ENCODE measurements at regions not wholly inside any gene's neighbourhood (a gene's known extent, or its start where the extent isn't known, plus 50 kb on each side); places are given as distances from the start of the nearest gene placed in this dataset.
"Not testable (repeated sequence)": the region's sequence is repeated elsewhere in the genome, so short reads cannot be mapped to it uniquely, and the experiment has no call there.

- DNase-seq (no peak), ATAC-seq (no peak)
- no peak overlapping the region for H3K4me3 Mint-ChIP-seq
- no peaks in the 10 kb centered on the region for H3K9me3 Mint-ChIP-seq
- H3K27ac Mint-ChIP-seq = no peak overlapping the region
- no peaks in the 10 kb centered on the region for H3K36me3 Mint-ChIP-seq (ENCODE audit: low read depth)
- no peak for TF ChIP-seq CTCF (IDR thresholded peaks at IDR 0.05)
- POLR2A ChIA-PET = no interaction called here
- intact Hi-C loops (cut with micrococcal nuclease) = no loop called here
- no peaks in the 10 kb centered on the region for H3K27me3 Mint-ChIP-seq
- CTCF ChIA-PET = no interaction called here
- peaks cover 4% of the 10 kb centered on the region for H3K4me1 Mint-ChIP-seq (ENCODE audit: low read depth)
Measured at GRCh38 chr11:95414217-95414616, 183.2 kb upstream of the SESN3 start.

- POLR2A ChIA-PET = no interaction called here
- ATAC-seq = no peak
- H3K4me1 Mint-ChIP-seq (ENCODE audit: low read depth) = peaks cover 4% of the 10 kb centered on the region
- H3K27me3 Mint-ChIP-seq = no peaks in the 10 kb centered on the region
- TF ChIP-seq CTCF (IDR thresholded peaks at IDR 0.05) = no peak
- no peak overlapping the region for H3K27ac Mint-ChIP-seq
- H3K4me3 Mint-ChIP-seq = no peak overlapping the region
- CTCF ChIA-PET = no interaction called here
- intact Hi-C loops (cut with micrococcal nuclease) = no loop called here
- DNase-seq = no peak
- no peaks in the 10 kb centered on the region for H3K9me3 Mint-ChIP-seq
- no peaks in the 10 kb centered on the region for H3K36me3 Mint-ChIP-seq (ENCODE audit: low read depth)
Measured at GRCh38 chr11:95413761-95414160, 182.8 kb upstream of the SESN3 start.

- H3K4me1 Mint-ChIP-seq (ENCODE audit: low read depth) = peaks cover 4% of the 10 kb centered on the region
- ATAC-seq = no peak
- DNase-seq = no peak
- CTCF ChIA-PET = interaction anchor here (0.8 kb wide), 1 partner anchor 292 kb away, joined by 4 read pairs; no protein-coding TSS in a partner anchor
- H3K4me3 Mint-ChIP-seq = no peak overlapping the region
- POLR2A ChIA-PET = no interaction called here
- intact Hi-C loops (cut with micrococcal nuclease) = no loop called here
- H3K27me3 Mint-ChIP-seq = no peaks in the 10 kb centered on the region
- no peaks in the 10 kb centered on the region for H3K9me3 Mint-ChIP-seq
- H3K27ac Mint-ChIP-seq = no peak overlapping the region
- no peak for TF ChIP-seq CTCF (IDR thresholded peaks at IDR 0.05)
- no peaks in the 10 kb centered on the region for H3K36me3 Mint-ChIP-seq (ENCODE audit: low read depth)
Measured at GRCh38 chr11:95413021-95413420, 182.0 kb upstream of the SESN3 start.

GRCh38 chr11:95412074-95412473, 181.1 kb upstream of the SESN3 start:
- intact Hi-C loops (cut with micrococcal nuclease) = no loop called here

GRCh38 chr11:95410707-95411106, 179.7 kb upstream of the SESN3 start:
- intact Hi-C loops (cut with micrococcal nuclease); POLR2A ChIA-PET; H3K9me3 Mint-ChIP-seq; H3K4me3 Mint-ChIP-seq; CTCF ChIA-PET; H3K36me3 Mint-ChIP-seq (ENCODE audit: low read depth); H3K27ac Mint-ChIP-seq; DNase-seq; ATAC-seq; H3K4me1 Mint-ChIP-seq (ENCODE audit: low read depth); H3K27me3 Mint-ChIP-seq: not testable (repeated sequence)

More at GRCh38 chr11:95412074-95412473, 181.1 kb upstream of the SESN3 start:
- Mint-ChIP-seq H3K4me3 (no peak overlapping the region), H3K9me3 (no peaks in the 10 kb centered on the region), H3K4me1 (ENCODE audit: low read depth) (peaks cover 4% of the 10 kb centered on the region), H3K36me3 (ENCODE audit: low read depth) (no peaks in the 10 kb centered on the region), H3K27ac (no peak overlapping the region), H3K27me3 (no peaks in the 10 kb centered on the region)
- DNase-seq (no peak), ATAC-seq (no peak)
- CTCF ChIA-PET = no interaction called here
- no peak for TF ChIP-seq CTCF (IDR thresholded peaks at IDR 0.05)
- POLR2A ChIA-PET = interaction anchor here (0.5 to 0.6 kb wide), 2 partner anchors 18 to 145 kb away, joined by 3 read pairs; no protein-coding TSS in a partner anchor

- intact Hi-C loops (cut with micrococcal nuclease) = no loop called here
- TF ChIP-seq CTCF (IDR thresholded peaks at IDR 0.05) = no peak
- Mint-ChIP-seq H3K27ac (no peak overlapping the region), H3K36me3 (ENCODE audit: low read depth) (no peaks in the 10 kb centered on the region), H3K9me3 (peaks cover 1% of the 10 kb centered on the region), H3K27me3 (no peaks in the 10 kb centered on the region), H3K4me3 (no peak overlapping the region), H3K4me1 (ENCODE audit: low read depth) (peaks cover 4% of the 10 kb centered on the region)
- ATAC-seq (no peak), DNase-seq (no peak)
- ChIA-PET CTCF (no interaction called here), POLR2A (no interaction called here)
Measured at GRCh38 chr11:95406271-95406670, 175.3 kb upstream of the SESN3 start.
